VCaP (cell line): ENCODE measurements at regions not wholly inside any gene's neighbourhood (a gene's known extent, or its start where the extent isn't known, plus 50 kb on each side); places are given as distances from the start of the nearest gene placed in this dataset.
A peak's percentile ranks its signal among the peaks of the same experiment; 100 is the strongest.

Experiments used
- H3K27ac ChIP-seq: fragments of 450-650 bp; 2 replicates; pipeline ENCODE4 v1.5.1; 2017
- TF ChIP-seq, protein P1 (sequence below): fragments of 450-650 bp; conservative IDR thresholded peaks from 2 replicates; pipeline ENCODE4 v1.5.1; 2017; ENCODE audit warnings: mild to moderate bottlenecking, moderate library complexity

- peak overlapping the region; percentile 84 for H3K27ac ChIP-seq
- TF ChIP-seq, protein P1, sequence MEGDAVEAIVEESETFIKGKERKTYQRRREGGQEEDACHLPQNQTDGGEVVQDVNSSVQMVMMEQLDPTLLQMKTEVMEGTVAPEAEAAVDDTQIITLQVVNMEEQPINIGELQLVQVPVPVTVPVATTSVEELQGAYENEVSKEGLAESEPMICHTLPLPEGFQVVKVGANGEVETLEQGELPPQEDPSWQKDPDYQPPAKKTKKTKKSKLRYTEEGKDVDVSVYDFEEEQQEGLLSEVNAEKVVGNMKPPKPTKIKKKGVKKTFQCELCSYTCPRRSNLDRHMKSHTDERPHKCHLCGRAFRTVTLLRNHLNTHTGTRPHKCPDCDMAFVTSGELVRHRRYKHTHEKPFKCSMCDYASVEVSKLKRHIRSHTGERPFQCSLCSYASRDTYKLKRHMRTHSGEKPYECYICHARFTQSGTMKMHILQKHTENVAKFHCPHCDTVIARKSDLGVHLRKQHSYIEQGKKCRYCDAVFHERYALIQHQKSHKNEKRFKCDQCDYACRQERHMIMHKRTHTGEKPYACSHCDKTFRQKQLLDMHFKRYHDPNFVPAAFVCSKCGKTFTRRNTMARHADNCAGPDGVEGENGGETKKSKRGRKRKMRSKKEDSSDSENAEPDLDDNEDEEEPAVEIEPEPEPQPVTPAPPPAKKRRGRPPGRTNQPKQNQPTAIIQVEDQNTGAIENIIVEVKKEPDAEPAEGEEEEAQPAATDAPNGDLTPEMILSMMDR, result no peak
Observed at GRCh38 chr3:177471733-177472480, 274.6 kb upstream of the TBL1XR1 start.

- TF ChIP-seq, protein P1, result no peak
- peak overlapping the region; percentile 21; the same call in 1 of the 2 replicates for H3K27ac ChIP-seq
Observed at GRCh38 chr3:177473184-177473583, 275.9 kb upstream of the TBL1XR1 start.

GRCh38 chr3:177473903-177474302, 276.6 kb upstream of the TBL1XR1 start:
- no peak overlapping the region for H3K27ac ChIP-seq
- TF ChIP-seq, protein P1, result no peak

DNA sequence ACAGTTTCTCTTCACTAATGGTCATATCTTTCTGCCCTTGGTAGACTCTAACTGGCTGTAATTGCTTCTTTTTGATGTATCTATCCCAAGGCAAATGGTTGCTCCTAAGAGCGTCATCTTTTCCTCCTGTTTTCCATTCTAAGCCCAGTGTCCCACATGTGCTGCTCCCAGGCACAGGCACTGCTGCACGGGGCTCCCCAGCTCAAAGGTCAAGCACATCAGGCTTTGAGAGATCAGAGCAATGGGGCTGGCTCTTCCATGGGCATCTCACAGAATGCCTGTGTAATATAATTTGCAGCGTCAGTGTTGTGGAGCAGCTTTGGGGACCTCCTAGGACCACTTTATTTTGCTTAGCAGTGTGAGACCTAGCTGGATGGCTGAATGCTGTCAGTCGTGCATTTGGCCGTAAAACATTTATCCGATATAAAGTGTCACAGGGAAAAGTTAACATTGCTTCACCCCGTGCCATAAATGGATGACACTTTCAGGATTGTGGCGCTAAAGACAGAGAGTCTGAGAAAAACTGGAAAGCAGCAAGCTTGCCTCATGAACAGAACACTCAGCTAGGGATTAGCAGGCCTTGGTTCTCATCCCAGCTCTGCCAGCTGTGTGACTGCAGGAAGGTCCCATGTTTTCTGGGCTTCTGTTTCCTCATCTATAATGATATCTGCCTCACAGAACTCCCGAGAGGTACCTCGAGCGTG, 277.5 kb upstream of the TBL1XR1 start:
- TF ChIP-seq, protein P1, result no peak

DNA sequence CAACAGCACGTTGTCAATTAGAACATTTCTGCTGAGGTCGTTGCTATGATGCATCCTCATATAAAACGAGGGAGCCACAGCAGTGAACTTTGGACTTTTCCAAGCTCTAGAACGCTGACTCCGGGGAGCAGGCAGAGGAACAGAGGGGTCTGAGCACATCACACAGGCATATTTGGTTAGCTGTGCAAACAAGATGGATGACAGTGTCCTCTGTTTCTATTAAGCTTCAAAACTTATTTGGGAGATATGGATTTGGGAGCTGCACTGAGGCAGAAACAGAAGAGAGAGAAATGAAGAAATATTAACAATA, 278.0 kb upstream of the TBL1XR1 start:
- TF ChIP-seq, protein P1, result no peak
- H3K27ac ChIP-seq, result peak overlapping the region; percentile 94; the same call in 1 of the 2 replicates

More for the DNA sequence above, 277.5 kb upstream of the TBL1XR1 start:
- H3K27ac ChIP-seq, result peak overlapping the region; percentile 94; the same call in 1 of the 2 replicates

DNA sequence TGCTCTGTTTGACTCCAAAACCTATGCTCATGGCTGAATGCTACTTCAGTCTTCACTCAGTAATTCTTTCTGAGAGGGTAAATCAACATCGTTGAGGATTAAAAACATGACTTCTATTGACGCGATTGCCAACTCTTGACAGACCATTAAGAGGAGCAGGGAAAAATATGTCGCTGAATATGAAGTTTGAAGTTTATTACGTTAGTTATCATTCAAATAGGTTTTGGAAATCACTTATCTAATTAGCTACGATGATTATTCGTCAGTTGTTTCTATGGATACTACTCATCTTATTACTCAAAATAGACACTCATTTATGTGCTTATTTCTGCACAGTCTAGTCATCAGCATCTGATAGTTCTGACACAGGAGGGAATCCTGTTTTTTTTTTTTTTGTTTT, 279.2 kb upstream of the TBL1XR1 start:
- TF ChIP-seq, protein P1, result no peak
- H3K27ac ChIP-seq, result peak overlapping the region; percentile 94

GRCh38 chr3:177476921-177477435, 279.7 kb upstream of the TBL1XR1 start:
- H3K27ac ChIP-seq, result peak overlapping the region; percentile 94
- TF ChIP-seq, protein P1, result no peak
